IPS-18c (cell line): ENCODE measurements at regions not wholly inside any gene's neighbourhood (a gene's known extent, or its start where the extent isn't known, plus 50 kb on each side); places are given as distances from the start of the nearest gene placed in this dataset.

Source experiments
- H3K4me3 ChIP-seq: 2 replicates; pipeline ENCODE4 v1.7.0; 2013; ENCODE audit warnings: low read depth, mild to moderate bottlenecking, low read length, moderate library complexity; ENCODE audit not compliant: insufficient read depth
- H3K9me3 ChIP-seq: one replicate; pipeline ENCODE4 v1.6.1; 2013; ENCODE audit warnings: mild to moderate bottlenecking, low read length, moderate library complexity; ENCODE audit not compliant: control insufficient read depth, insufficient read depth

DNA sequence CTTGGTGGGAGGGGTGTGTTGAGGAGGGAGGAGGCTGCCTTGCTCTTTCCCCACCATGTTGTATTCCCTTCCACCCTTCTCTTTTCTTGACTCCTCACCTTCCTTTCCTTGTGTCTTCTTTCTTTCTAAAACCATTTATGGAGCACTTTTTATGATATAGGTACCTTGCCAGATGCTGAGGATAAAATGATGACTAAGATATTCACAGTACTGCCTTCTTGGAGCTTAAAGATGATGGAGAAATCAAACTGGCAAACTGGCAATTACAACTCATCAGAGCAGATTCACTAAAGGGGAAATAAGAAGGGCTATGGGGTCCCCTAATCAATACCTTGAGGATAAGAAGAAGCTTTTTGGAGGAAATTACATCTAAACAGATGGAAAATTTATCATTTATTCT is 273.2 kb upstream of the MEF2C start:
- Histone ChIP-seq H3K9me3 (no peaks in the 10 kb centered on the region), H3K4me3 (no peak overlapping the region)

DNA sequence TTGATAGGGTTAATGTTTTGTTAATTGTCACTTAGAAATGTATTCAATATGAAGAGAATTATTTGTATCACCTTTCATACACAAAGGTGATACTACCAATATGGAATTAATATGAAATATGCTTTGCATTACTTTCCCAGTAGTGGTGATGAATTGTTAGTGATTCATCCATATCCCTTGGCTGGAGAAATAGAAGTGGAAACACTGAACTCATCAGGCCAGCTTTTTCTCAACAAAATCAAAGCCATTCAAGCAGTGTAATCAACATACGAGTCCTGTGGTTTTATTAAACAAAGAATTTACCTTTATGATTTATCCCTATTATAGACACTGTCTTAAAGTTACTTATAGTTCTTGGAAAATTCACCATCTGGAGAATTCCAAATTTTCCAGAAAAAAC is 264.0 kb upstream of the MEF2C start:
- Histone ChIP-seq H3K9me3 (no peaks in the 10 kb centered on the region), H3K4me3 (no peak overlapping the region)

DNA sequence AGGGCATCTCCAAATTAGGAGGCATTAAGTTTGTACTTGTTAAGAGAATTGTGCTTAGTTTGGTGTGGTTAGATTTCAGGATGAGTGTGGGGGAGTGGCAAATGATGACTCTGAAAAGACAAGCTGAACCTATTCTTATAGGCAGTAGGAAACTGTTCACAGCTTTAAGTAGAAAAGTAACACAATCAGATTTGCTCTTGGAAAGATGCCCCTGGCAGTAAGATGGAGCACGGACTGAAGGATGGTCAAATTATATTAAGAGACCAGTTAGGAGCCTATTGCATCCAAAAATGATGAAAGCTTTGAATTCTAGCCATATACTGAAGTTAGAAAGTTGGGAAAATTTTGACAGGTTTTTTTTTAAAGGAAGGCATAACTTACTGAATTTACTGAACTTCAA is 254.2 kb upstream of the MEF2C start:
- no peaks in the 10 kb centered on the region for H3K9me3 ChIP-seq
- H3K4me3 ChIP-seq: no peak overlapping the region

DNA sequence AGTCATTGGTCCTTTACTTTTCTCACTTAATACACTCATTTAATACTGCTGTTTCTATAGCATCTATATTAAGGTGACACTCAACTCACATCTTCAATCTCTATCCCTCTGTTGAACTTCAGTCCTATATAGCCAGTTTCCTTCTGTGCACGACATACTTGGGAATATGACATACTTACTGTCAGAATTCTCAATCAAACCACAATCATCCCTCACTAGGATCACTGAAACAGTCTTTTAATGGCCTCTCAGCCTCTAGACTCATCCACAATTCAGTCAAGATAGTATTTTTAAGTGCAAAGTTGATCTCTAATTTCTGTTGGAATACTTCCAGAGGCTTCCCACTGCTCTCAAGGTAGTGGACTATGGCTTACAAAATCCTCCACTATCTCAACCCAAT is 251.0 kb upstream of the MEF2C start:
- no peak overlapping the region for H3K4me3 ChIP-seq
- no peaks in the 10 kb centered on the region for H3K9me3 ChIP-seq

DNA sequence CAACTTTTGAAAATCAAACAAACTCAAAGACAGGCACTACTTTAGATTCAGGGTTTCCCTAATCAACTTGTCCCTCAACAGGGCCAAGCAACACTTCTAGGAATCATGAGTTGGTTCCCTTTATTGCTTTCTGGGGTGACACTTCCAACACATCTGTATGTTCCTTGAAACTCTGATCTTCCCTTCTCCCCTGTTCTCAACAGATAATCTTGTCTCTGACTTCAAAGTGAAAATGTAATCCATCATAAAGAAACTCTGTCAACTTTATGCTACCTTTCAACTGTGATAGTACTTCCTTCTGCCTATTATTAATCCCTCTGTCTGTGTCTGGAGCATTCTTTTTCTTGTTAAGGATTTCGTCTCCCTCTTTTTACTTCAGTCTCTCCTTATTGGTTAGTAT is 250.1 kb upstream of the MEF2C start:
- Histone ChIP-seq H3K4me3 (no peak overlapping the region), H3K9me3 (no peaks in the 10 kb centered on the region)

DNA sequence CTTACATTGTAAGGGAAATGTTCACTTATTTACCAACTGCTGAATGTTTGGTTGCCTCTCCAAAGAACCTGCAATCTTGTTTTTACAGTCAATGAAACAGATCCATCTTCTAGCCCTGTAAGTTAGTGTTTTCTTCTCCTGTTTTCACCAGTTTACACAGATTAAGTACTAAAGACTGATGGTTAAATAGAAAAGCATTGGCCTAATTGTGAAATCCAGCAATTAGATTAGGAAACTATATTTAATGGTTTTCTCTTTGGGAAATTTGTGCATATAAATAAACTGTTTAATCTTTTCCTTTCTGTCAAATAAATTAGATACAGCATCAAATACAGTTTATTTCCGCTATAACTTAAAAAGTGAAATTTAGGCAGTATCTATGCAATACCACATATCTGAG is 247.9 kb upstream of the MEF2C start:
- Histone ChIP-seq H3K9me3 (no peaks in the 10 kb centered on the region), H3K4me3 (no peak overlapping the region)

DNA sequence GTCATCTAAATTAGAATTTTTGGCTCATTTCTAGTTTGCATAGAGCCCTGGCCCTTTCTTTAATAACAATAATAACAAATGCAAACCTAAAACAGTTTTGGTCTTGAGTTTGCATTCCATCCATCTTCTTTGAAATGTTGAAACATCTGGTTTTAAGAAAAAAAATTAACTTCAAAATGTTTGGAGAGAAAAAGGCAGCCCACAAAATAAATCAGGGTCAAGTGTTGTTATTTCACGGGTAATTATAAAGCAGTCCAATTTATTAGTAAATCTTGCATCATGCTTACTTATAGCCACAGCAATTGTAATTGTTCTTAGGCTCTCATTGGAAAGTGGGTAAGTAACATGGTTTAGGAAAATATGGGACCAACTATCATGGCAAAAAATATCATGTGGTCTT is 247.0 kb upstream of the MEF2C start:
- H3K4me3 ChIP-seq: no peak overlapping the region

DNA sequence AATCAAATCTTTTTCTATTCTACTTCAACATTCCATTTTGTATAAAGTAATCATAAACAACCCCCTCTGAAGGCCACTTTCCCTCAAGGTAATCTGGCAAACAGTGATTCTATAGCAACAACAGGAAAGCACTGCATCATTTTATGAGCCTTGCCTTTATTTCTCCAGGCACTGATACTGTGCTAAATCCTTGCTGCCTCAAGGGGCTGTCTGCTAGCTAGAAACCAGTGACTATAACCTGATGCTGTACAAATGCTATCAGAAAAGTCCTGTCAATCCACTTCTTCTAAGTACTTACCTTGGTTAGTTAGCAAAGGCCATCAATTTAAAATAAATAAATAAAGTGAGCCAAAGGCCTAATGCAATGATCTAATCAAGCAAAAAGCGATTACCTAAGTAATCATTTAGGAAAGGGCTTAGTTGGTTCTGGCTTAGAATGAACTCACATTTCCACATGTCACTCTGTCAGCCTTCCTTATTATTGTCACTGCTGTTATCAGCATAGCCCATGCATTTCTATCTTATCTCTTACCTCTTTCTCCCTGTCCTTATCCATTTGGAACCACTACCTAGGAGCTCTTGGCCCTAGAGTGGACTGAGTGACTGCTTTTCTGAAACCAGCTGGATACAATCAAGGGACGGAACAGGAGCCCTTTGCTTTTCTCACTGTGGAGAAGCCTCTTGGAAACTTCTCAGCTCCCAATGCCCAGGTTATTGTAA is 246.1 kb upstream of the MEF2C start:
- Histone ChIP-seq H3K9me3 (no peaks in the 10 kb centered on the region), H3K4me3 (no peak overlapping the region)

More for the DNA sequence above, 247.0 kb upstream of the MEF2C start:
- no peaks in the 10 kb centered on the region for H3K9me3 ChIP-seq

DNA sequence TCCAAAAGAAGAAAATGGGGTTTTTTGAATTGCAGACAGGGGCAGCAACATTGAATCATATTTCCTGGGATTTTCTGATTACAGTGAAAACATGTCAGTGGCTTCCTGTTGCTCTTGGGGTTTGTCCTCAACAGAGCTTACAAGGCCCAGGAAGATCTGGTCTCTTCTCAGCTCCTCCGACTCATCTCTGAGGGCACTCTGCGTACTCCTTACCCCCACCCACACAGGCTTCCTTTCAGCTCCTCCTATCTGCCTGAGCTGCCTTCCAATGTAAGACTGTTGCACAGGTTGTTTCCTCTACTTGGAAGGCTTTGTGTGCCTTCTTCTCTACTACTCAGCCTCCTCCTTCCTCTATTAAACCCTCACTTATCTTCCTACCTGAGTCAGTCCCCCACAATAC is 245.1 kb upstream of the MEF2C start:
- Histone ChIP-seq H3K4me3 (no peak overlapping the region), H3K9me3 (no peaks in the 10 kb centered on the region)

DNA sequence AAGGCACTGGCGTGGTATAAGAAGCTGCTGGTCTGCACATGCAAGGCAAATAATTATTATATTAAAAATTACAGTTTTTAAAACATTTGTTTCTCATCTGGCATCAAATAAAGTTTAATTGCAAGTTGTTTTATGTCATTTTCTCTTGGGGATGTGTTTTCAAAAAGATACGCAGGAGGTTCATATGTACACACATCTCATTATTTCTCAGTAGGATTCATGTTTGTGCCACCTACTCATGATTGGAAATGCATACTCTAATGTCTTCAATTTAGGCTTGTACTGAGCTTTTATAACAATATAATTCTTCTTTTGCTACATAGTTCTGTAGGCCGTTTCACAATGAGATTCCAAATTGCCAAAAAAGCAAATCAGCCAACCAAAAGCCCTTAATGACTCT is 244.2 kb upstream of the MEF2C start:
- no peak overlapping the region for H3K4me3 ChIP-seq
- no peaks in the 10 kb centered on the region for H3K9me3 ChIP-seq

DNA sequence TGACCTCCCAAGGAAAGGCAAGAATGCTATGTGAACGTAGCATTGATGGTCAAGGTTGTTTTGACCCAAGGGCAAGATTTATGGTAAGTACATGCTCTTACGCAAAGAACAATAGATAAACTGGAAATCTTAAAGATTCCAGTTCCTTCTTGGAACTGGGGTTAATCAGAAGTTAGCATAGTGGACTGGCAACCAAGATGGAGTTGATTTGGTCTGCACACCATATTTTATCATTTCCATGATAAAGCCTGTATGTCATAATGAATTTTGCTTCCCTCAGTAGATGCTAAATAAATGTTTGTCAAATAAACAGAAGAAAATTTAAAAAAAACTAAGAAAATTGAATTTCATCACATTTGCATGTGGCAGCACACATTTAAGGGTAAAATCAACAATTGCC is 242.4 kb upstream of the MEF2C start:
- Histone ChIP-seq H3K4me3 (no peak overlapping the region), H3K9me3 (no peaks in the 10 kb centered on the region)

DNA sequence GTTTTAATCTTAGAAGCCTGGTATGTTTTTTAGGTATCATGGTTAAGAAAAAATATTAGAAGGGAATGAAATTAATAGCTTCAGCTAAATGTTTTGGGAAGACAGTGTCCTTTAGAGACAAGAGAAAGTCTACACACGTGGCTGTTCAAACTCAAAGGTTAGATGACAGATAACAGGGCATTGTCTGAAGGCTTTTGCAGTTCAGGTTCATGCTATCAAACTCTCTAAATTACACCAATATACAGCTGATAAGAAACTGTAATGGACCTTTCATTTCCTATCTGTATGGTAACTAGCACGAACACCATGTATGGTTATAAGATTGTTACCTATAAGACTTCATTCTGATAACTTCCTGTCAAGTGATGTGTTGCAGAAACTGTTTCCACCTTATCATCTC is 240.6 kb upstream of the MEF2C start:
- no peaks in the 10 kb centered on the region for H3K9me3 ChIP-seq
- no peak overlapping the region for H3K4me3 ChIP-seq

DNA sequence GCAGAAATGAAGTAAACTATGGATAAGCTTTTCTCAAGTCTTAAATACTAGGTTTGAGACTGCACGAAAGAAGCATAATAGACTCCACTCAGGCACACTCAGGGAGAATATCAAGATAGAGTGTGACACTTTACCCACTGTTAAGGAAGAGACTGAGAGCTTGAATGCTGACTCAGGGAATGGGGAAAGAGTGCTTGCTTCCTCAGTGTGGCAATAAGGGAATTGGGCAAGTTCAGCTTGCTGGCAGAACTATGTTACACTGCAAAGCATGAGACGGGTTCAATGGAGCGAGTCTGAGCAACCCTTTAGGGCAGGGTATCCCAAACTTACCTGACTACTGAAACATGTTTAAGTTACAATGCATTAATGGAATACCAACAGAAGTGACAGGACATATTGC is 237.7 kb upstream of the MEF2C start:
- no peaks in the 10 kb centered on the region for H3K9me3 ChIP-seq

DNA sequence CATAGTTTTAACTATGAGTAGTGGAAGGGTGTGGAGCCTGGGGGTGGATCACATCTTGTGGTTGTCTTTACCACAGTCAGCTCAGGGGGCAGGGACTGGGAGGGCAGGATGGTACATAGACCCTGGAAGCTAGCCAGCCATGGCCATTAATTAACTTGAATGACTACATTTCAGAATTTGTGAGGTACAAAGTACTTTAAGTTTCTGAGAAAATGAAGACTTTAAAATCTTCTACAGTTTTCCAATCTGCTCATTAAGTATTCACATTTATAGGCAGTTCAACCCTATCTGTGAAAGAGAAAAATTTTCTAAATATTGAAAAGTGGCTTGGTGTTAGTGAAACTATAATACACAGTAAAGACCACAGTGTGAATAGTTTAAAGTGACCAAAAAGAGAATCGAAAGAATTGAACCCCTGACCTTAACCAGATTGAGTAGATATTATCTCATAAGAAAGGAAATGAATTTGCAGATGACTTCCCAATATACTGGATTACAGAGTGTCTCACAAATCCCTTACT is 234.2 kb upstream of the MEF2C start:
- no peaks in the 10 kb centered on the region for H3K9me3 ChIP-seq
- H3K4me3 ChIP-seq: no peak overlapping the region

More for the DNA sequence above, 237.7 kb upstream of the MEF2C start:
- H3K4me3 ChIP-seq: no peak overlapping the region

DNA sequence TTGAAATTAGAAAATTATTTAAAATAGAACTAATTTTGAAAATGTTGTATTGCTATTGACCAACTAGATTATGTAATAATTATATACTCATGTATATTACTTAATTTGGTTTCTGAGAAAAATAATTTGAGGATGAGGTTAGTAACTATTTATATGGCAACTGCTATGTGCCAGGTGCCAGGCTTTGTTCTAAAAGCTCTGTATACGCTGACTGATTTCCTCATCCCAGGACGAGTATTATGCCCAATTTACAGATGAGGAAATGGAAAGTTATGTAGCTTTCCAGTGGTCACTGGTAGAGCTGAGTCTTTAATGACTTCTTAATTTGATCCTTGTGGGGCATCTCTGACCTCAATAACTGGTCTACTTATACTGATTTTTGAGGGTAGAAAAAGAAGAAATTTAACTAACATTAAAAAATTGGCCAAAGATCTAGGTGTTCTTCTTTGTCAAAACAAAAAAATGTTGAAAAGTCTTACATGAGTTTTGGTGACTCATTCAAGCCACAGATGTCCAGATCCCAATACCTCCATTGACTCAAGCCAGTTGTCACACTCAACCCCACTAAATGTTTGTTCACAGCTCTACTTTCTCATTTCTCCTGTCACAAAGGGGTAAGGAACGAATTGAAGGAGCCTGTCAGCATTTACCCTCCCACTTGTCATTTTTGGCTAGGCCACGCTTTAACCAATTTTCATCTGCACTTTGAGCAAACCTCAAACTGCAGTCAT is 228.1 kb upstream of the MEF2C start:
- Histone ChIP-seq H3K9me3 (no peaks in the 10 kb centered on the region), H3K4me3 (no peak overlapping the region)

DNA sequence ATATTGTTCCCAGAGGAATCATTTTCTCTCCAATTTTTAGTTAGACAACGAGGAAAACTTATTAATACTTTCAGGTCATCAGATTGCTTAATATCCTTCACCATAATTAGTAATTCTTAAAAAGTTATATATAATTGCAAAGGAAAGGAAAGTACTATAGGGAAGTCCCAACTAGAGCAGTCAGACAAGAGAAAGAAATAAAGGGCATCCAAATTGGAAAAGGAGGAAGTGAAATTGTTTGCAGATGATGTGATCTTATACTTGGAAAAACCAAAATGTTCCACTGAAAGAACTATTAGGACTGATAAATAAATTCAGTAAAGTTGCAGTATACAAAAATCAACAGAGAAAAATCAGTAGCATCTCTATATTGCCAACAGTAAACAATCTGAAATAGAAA is 223.5 kb upstream of the MEF2C start:
- no peaks in the 10 kb centered on the region for H3K9me3 ChIP-seq
- H3K4me3 ChIP-seq: no peak overlapping the region

DNA sequence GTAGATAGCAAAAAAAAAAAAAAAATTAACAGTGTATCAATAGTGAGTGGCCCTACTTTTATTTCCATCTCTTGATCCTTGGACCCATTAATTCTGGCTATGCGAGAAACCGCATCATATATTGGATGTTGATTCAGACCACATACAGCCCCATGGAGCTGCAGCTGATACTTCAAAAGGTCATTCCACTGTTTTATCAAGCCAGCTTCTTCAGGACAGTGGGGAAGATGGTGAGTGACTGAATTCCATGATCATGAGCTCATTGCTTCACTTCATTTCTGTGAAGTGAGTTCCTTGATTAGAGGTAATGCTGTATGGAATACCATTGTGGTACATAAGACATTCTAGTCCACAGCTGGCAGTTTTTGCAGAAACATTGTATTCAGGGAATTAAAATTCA is 222.9 kb upstream of the MEF2C start:
- Histone ChIP-seq H3K4me3 (no peak overlapping the region), H3K9me3 (no peaks in the 10 kb centered on the region)

DNA sequence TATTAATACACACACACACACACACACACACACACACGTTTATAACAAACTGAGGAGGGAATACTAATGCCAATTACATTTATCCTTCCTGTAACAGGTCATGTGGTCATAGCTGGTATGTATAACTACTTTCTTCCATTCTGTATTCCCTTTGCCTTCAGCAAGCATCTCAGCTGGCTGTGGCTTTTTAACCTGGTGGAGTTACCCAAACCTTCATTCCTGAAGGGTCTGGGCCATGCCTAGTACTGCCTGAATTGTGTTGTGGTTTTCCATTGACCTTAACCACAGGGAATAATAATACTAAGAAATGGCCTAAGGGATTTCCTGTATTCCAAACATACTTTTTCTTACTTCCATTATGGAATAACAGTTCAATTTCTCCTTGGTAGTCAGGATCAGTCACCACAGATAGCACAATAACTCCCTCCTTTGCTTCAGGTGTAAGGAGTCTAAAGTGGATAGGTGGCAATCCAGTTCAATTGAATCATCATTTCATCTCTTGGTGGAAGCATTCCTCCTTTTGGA is 222.2 kb upstream of the MEF2C start:
- Histone ChIP-seq H3K4me3 (no peak overlapping the region), H3K9me3 (no peaks in the 10 kb centered on the region)
